AG04449 (cell line): ENCODE measurements at regions not wholly inside any gene's neighbourhood (a gene's known extent, or its start where the extent isn't known, plus 50 kb on each side); places are given as distances from the start of the nearest gene placed in this dataset.

Experiments used
- CTCF ChIA-PET: fragments of 350-600 bp; formaldehyde crosslinking; extraction: SDS; loops from one replicate; lab custom pipeline; 2021; ENCODE audit warnings: antibody characterized with exemption; lab: Yijun Ruan, JAX
- POLR2A ChIA-PET: fragments of 400-600, 350-600 bp; formaldehyde crosslinking; extraction: SDS; loops from one replicate; lab custom pipeline; 2020; ENCODE audit warnings: antibody characterized with exemption, inconsistent platforms; lab: Yijun Ruan, JAX
- DNase-seq: peaks from one replicate; pipeline ENCODE4 v3.0.0-alpha.2; 2010; ENCODE audit warnings: low read depth, low spot score
- H3K4me3 ChIP-seq: 2 replicates; pipeline ENCODE4 v1.5.1; 2011; ENCODE audit warnings: low read depth, mild to moderate bottlenecking, control low read depth, low read length
- CTCF ChIP-seq: IDR thresholded peaks from one replicate; pipeline ENCODE4 v1.5.1; 2011; ENCODE audit warnings: mild to moderate bottlenecking, moderate library complexity, low read length, control low read depth, inconsistent platforms; ENCODE audit not compliant: insufficient read depth; ENCODE audit errors: missing control alignments

- ChIA-PET POLR2A (interaction anchor here (0.6 kb wide), 1 partner anchor 291 kb away, joined by 4 read pairs; no protein-coding TSS in a partner anchor), CTCF (interaction anchor here (1.1 to 1.4 kb wide), 2 partner anchors 39 to 89 kb away, joined by 3 to 4 read pairs; no protein-coding TSS in a partner anchor)
- DNase-seq = no peak
- no peak overlapping the region for H3K4me3 ChIP-seq
- TF ChIP-seq CTCF = no peak
Measured at GRCh38 chr3:124599147-124599765, 131.0 kb upstream of the UMPS start.

DNA sequence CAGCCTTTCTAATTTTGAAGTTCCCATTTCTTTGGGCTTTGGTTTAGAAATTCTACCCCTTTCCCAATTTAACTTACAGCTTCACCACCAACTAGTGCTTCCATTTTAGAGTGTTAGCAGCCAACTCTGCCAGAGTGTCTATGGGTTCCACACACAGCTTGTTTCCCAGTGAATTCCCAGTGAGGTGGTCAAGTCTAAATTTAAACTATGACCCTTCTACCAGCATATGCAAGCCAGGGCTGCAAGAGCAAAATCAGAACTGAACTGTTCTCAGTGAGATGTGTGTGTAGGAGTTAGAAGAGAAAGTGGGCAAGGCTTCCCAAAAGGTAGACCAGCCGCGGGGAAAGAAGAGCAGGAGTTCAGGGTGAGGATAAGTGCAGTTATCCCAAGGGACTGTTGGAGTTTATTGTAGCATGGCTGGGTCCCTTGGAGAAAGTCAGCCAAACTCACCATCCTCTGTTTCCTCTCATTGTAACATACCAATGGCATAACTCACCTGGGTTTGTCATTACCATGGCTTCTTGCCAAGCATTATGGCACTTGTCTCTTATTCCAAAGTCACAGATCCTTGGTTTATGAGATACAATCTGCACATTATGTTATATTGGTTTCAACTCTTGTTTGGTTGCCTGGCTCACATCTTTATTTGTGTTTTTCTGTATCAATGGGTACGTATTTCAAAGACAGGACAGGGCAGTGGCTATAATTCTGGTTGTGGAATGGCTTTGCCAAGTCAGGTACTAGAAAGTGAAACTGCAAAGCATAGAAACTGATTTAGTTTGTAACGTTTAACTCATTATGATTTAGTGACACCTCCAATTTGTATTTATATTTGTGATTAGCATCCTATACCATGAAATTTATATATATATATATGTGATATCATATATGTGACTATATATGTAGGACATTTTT, 130.2 kb upstream of the UMPS start:
- ChIA-PET CTCF (interaction anchor here (1.1 to 1.4 kb wide), 2 partner anchors 40 to 89 kb away, joined by 3 to 4 read pairs; no protein-coding TSS in a partner anchor), POLR2A (no interaction called here)
- no peak for DNase-seq
- no peak for TF ChIP-seq CTCF
- no peak overlapping the region for H3K4me3 ChIP-seq

DNA sequence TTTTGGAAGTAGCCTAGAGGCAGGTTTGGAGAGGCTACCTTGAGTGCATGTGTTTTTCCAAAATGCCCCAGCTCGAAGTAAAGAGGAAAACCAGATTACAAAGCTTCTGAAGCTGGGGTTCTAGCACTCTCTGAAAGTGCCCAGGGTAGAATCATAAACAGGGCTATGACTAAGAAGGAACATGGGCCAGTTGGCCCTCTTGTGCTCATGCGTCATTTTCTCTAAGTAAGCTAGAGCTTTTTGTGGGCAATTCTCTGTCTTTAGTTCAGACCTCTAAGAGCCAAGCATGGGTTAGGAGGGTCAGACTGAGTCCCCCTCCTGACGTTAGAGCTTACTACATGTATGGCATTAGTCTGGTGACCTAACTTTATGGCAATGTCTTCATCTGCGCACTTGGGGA, 129.5 kb upstream of the UMPS start:
- CTCF ChIA-PET = no interaction called here
- TF ChIP-seq CTCF = no peak
- no peak overlapping the region for H3K4me3 ChIP-seq
- no peak for DNase-seq
- POLR2A ChIA-PET = no interaction called here

DNA sequence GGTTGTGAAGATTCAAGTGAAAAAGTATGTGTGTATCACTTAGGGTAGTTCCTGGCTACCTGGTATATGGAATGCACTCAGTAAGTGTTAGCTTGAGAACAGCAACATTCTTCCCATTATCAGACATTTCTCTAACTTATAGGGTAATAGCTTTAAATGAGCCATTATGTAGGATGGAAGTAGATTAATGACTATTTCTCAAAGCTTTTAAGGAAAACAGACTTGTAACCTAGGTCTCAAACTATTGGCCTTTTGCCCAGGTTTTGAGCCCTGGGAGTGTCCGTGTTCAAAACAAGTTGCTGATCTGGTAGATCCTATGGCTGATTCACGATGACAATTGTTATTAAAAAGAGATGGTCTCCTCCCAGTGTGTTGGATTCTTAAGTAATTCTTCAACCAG, 129.1 kb upstream of the UMPS start:
- TF ChIP-seq CTCF = no peak
- ChIA-PET CTCF (no interaction called here), POLR2A (no interaction called here)
- DNase-seq = no peak
- no peak overlapping the region for H3K4me3 ChIP-seq

DNA sequence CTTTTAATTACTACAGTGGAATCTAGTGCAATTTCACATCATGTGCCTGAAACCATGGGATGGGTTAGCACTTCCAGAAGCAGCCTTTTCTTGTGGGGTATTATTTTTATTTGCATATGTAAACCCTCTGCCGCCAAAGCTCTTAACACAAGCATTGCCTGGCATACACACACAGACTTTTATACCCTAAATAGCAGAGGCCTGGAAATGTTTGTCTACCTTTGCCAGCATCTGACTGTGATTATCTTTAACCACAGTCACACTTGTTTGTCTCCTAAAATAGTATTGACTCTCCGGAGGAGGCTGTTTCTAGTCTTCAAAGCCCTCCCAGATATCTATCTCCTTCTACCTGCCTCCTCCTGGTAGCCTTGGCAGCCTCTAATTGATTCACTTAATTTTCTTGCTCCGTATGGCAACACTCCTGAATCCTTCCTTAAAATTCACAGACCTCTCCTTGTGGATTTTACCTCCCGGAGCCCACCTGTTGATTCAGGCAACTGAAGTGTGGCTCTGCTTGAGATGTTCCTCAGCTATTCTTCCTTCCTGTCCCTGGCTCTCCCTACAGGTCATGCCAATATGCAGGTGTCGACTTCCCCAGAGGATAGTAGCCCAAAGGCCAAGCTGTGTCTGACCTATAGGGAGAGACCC, 127.1 kb upstream of the UMPS start:
- ChIA-PET POLR2A (no interaction called here), CTCF (interaction anchor here (0.6 to 1.7 kb wide), 4 partner anchors 18 to 287 kb away, joined by 3 to 4 read pairs (median 3); no protein-coding TSS in a partner anchor)
- no peak overlapping the region for H3K4me3 ChIP-seq
- no peak for TF ChIP-seq CTCF
- DNase-seq = no peak
